Neural progenitor cell (in vitro differentiated cells): ENCODE measurements at regions not wholly inside any gene's neighbourhood (a gene's known extent, or its start where the extent isn't known, plus 50 kb on each side); places are given as distances from the start of the nearest gene placed in this dataset.

ENCODE experiments used
- CTCF ChIP-seq: fragments of 200-600 bp; sonication (generic); IDR thresholded peaks from 2 replicates; pipeline ENCODE4 v1.5.1; 2017; ENCODE audit warnings: antibody characterized with exemption, mild to moderate bottlenecking
- EZH2 ChIP-seq: fragments of 200-600 bp; sonication (generic); IDR thresholded peaks from 2 replicates; pipeline ENCODE4 v1.6.1; 2017; ENCODE audit warnings: antibody characterized with exemption, mild to moderate bottlenecking, moderate library complexity
- EZH2phosphoT487 ChIP-seq: fragments of 200-600 bp; sonication (generic); IDR thresholded peaks from 2 replicates; pipeline ENCODE4 v1.6.1; 2017; ENCODE audit warnings: antibody characterized with exemption

- TF ChIP-seq CTCF (no peak), EZH2 (no peak), EZH2phosphoT487 (no peak)
Observed at GRCh38 chr5:159449925-159450324, 119.6 kb upstream of the IL12B start.
